IMR-90 (cell line): ENCODE measurements at regions not wholly inside any gene's neighbourhood (a gene's known extent, or its start where the extent isn't known, plus 50 kb on each side); places are given as distances from the start of the nearest gene placed in this dataset.

Experiments used
- ATAC-seq: fragments of 200-7000 bp; cut with Tn5 transposase; 2 replicates; pipeline ENCODE4 v1.9.1; 2020; ENCODE audit warnings: low read depth, mild to moderate bottlenecking, moderate library complexity
- BruUV-seq: library from RNA; stranded (reverse); fragments of 400-500 nt; replicated peaks from 2 replicates; lab custom pipeline; 2021; lab: Mats Ljungman, UMichigan
- CTCF ChIA-PET: fragments of 300-600 bp; formaldehyde crosslinking; extraction: SDS; loops from one replicate; lab custom pipeline; 2021; ENCODE audit warnings: antibody characterized with exemption; lab: Yijun Ruan, JAX
- POLR2A ChIA-PET: fragments of 300-600 bp; sonication (Branson Sonifier 250); formaldehyde crosslinking; loops from one replicate; lab custom pipeline; 2022; ENCODE audit warnings: antibody characterized with exemption; ENCODE audit not compliant: unreplicated experiment; lab: Charles Lee
- DNase-seq: peaks from one replicate; pipeline ENCODE4 v3.0.0; 2013
- H2AFZ ChIP-seq: replicated peaks from 2 replicates; pipeline ENCODE3; 2013; ENCODE audit warnings: low read length, mild to moderate bottlenecking; ENCODE audit not compliant: poor library complexity
- H2AK5ac ChIP-seq: 2 replicates; pipeline ENCODE4 v1.6.1; 2013; ENCODE audit warnings: low read depth, low read length, inconsistent platforms
- H2AK9ac ChIP-seq: replicated peaks from 2 replicates; pipeline ENCODE3; 2013; ENCODE audit warnings: mild to moderate bottlenecking, low read depth, low read length, moderate library complexity; ENCODE audit not compliant: poor library complexity
- H2BK120ac ChIP-seq: 2 replicates; pipeline ENCODE4 v1.6.1; 2013; ENCODE audit warnings: low read depth, low read length, inconsistent platforms
- H2BK15ac ChIP-seq: 3 replicates; pipeline ENCODE4 v1.6.1; 2013; ENCODE audit warnings: low read depth, low read length, inconsistent platforms
- H2BK20ac ChIP-seq: 2 replicates; pipeline ENCODE4 v1.6.1; 2013; ENCODE audit warnings: low read depth, mild to moderate bottlenecking, inconsistent platforms, low read length, moderate library complexity
- H2BK5ac ChIP-seq: 2 replicates; pipeline ENCODE4 v1.6.1; 2013; ENCODE audit warnings: mild to moderate bottlenecking, low read depth, low read length, inconsistent platforms; ENCODE audit not compliant: poor library complexity, severe bottlenecking
- H3K14ac ChIP-seq: replicated peaks from 2 replicates; pipeline ENCODE4 v1.6.1; 2013; ENCODE audit warnings: low read depth, low read length, inconsistent platforms
- H3K18ac ChIP-seq: 2 replicates; pipeline ENCODE4 v1.6.1; 2013; ENCODE audit warnings: low read depth, low read length, control low read depth
- H3K23ac ChIP-seq: 2 replicates; pipeline ENCODE4 v1.6.1; 2013; ENCODE audit warnings: low read depth, low read length, inconsistent platforms
- H3K27ac ChIP-seq: 2 replicates; pipeline ENCODE4 v1.5.1; 2013; ENCODE audit warnings: mild to moderate bottlenecking, control low read depth, low read length; ENCODE audit not compliant: insufficient read depth
- H3K27me3 ChIP-seq: 2 replicates; pipeline ENCODE4 v1.6.1; 2013; ENCODE audit warnings: low read length; ENCODE audit not compliant: control insufficient read depth, insufficient read depth
- H3K36me3 ChIP-seq: 2 replicates; pipeline ENCODE4 v1.6.1; 2013; ENCODE audit warnings: low read length, mixed read lengths; ENCODE audit not compliant: control insufficient read depth, insufficient read depth
- H3K4ac ChIP-seq: 2 replicates; pipeline ENCODE4 v1.6.1; 2013; ENCODE audit warnings: low read depth, low read length, inconsistent platforms
- H3K4me1 ChIP-seq: 2 replicates; pipeline ENCODE4 v1.6.1; 2013; ENCODE audit warnings: low read length, mixed read lengths; ENCODE audit not compliant: control insufficient read depth, insufficient read depth
- H3K4me2 ChIP-seq: 2 replicates; pipeline ENCODE4 v1.6.1; 2013; ENCODE audit warnings: low read depth, mild to moderate bottlenecking, control low read depth, low read length, moderate library complexity
- H3K4me3 ChIP-seq: 2 replicates; pipeline ENCODE4 v1.5.1; 2013; ENCODE audit warnings: low read depth, mild to moderate bottlenecking, control low read depth, low read length, moderate library complexity; ENCODE audit not compliant: insufficient read depth
- H3K56ac ChIP-seq: 2 replicates; pipeline ENCODE4 v1.6.1; 2013; ENCODE audit warnings: low read length, inconsistent platforms; ENCODE audit not compliant: insufficient read depth; ENCODE audit errors: extremely low read depth
- H3K79me1 ChIP-seq, 2 experiments: 2 replicates each; pipeline ENCODE4 v1.6.1; 2013; ENCODE audit warnings: low read length in 2 of 2, inconsistent platforms in 1 of 2, low read depth in 1 of 2
- H3K9ac ChIP-seq: 2 replicates; pipeline ENCODE4 v1.6.1; 2013; ENCODE audit warnings: low read depth, low read length, control low read depth
- H3K9me1 ChIP-seq: 2 replicates; pipeline ENCODE4 v1.6.1; 2013; ENCODE audit warnings: low read length, inconsistent platforms; ENCODE audit not compliant: insufficient read depth
- H3K9me3 ChIP-seq: 2 replicates; pipeline ENCODE4 v1.6.1; 2013; ENCODE audit warnings: low read length; ENCODE audit not compliant: control insufficient read depth, insufficient read depth
- H4K20me1 ChIP-seq: 2 replicates; pipeline ENCODE4 v1.6.1; 2013; ENCODE audit warnings: low read length, inconsistent platforms; ENCODE audit not compliant: insufficient read depth
- H4K5ac ChIP-seq: 2 replicates; pipeline ENCODE4 v1.6.1; 2013; ENCODE audit warnings: mild to moderate bottlenecking, low read depth, low read length, control low read depth
- H4K8ac ChIP-seq, 2 experiments: 2 replicates each; pipeline ENCODE4 v1.6.1; 2013; ENCODE audit warnings: low read depth in 2 of 2, low read length in 2 of 2, control low read depth in 1 of 2, inconsistent platforms in 1 of 2
- H4K91ac ChIP-seq: 2 replicates; pipeline ENCODE4 v1.6.1; 2013; ENCODE audit warnings: low read depth, low read length, inconsistent platforms; ENCODE audit not compliant: insufficient read depth
- BHLHE40 ChIP-seq: fragments of 150-350 bp; IDR thresholded peaks from 2 replicates; pipeline ENCODE4 v1.6.1; 2016; ENCODE audit warnings: mild to moderate bottlenecking, low read depth, low read length
- CEBPB ChIP-seq: IDR thresholded peaks from 2 replicates; pipeline ENCODE4 v1.6.1; 2012; ENCODE audit warnings: low read depth, low read length, improper control_type of control experiment
- CTCF ChIP-seq: conservative IDR thresholded peaks from 2 replicates; pipeline ENCODE4 v1.5.1; 2012; ENCODE audit warnings: mild to moderate bottlenecking, low read depth, low read length, improper control_type of control experiment
- ELK1 ChIP-seq: fragments of 150-350 bp; IDR thresholded peaks from 2 replicates; pipeline ENCODE4 v1.6.1; 2016; ENCODE audit warnings: low read depth, mild to moderate bottlenecking, low read length, moderate library complexity, borderline replicate concordance
- FOS ChIP-seq: fragments of 150-350 bp; IDR thresholded peaks from 2 replicates; pipeline ENCODE4 v1.6.1; 2016; ENCODE audit warnings: low read depth, low read length
- MAFK ChIP-seq: IDR thresholded peaks from 2 replicates; pipeline ENCODE4 v1.6.1; 2012; ENCODE audit warnings: low read depth, low read length, improper control_type of control experiment
- MXI1 ChIP-seq: IDR thresholded peaks from 2 replicates; pipeline ENCODE4 v1.6.1; 2012; ENCODE audit warnings: low read depth, mild to moderate bottlenecking, low read length, moderate library complexity, borderline replicate concordance
- POLR2A ChIP-seq: IDR thresholded peaks from 2 replicates; pipeline ENCODE4 v1.6.1; 2012; ENCODE audit warnings: mild to moderate bottlenecking, low read depth, low read length
- RAD21 ChIP-seq: IDR thresholded peaks from 2 replicates; pipeline ENCODE4 v1.6.1; 2012; ENCODE audit warnings: low read length, improper control_type of control experiment
- RFX5 ChIP-seq: IDR thresholded peaks from 2 replicates; pipeline ENCODE4 v1.8.0; 2012; ENCODE audit warnings: low read depth, mild to moderate bottlenecking, low read length, moderate library complexity
- SMC3 ChIP-seq: fragments of 150-350 bp; IDR thresholded peaks from 2 replicates; pipeline ENCODE4 v1.6.1; 2016; ENCODE audit warnings: low read depth, mild to moderate bottlenecking, antibody characterized with exemption, low read length, moderate library complexity
- WGBS, 2 experiments: methylation state at CpG; one replicate each; pipeline versions ENCODE4 v1.1.5 to v1.1.7; 2013; ENCODE audit warnings: missing lambda C conversion rate in 2 of 2; ENCODE audit not compliant: insufficient read length in 1 of 2; ENCODE audit errors: extremely low coverage in 2 of 2; 5-methylcytosine and 5-hydroxymethylcytosine counted together
- dilution Hi-C: fragments of 300-500 bp; cut with HindIII; formaldehyde crosslinking; loops from one replicate; pipeline ENCODE4 v1.14.3; 2018; ENCODE audit warnings: low sequenced_read_pairs; ENCODE audit not compliant: unreplicated experiment
- in situ Hi-C: fragments of 300-500 bp; cut with MboI; formaldehyde crosslinking; loops from 3 replicates; pipeline ENCODE4 v1.14.3; 2019; ENCODE audit warnings: low sequenced_read_pairs, inconsistent platforms, mixed read lengths
- intact Hi-C: fragments of 100-400 bp; cut with micrococcal nuclease; formaldehyde crosslinking; loops from 2 replicates; pipeline ENCODE4 v1.10.0; 2022

- Histone ChIP-seq H3K36me3 (no peaks in the 10 kb centered on the region), H2AK5ac (no peak overlapping the region), H2BK120ac (no peak overlapping the region; the same call in 1 of the 2 replicates), H3K9me3 (no peaks in the 10 kb centered on the region), H3K4me1 (peaks cover 9% of the 10 kb centered on the region), H2BK20ac (no peak overlapping the region; the same call in 1 of the 2 replicates), H3K4ac (no peak overlapping the region), H3K9me1 (peaks cover 6% of the 10 kb centered on the region), H4K91ac (no peak overlapping the region), H2BK15ac (no peak overlapping the region), H3K56ac (no peak overlapping the region), H3K4me2 (no peak overlapping the region), H4K20me1 (no peaks in the 10 kb centered on the region), H3K9ac (no peak overlapping the region), H2BK5ac (no peak overlapping the region), H2AFZ (no peak overlapping the region), H3K27ac (no peak overlapping the region), H3K4me3 (no peak overlapping the region), H4K8ac (no peak overlapping the region), H3K14ac (no peak overlapping the region), H3K79me1 (no peaks in the 10 kb centered on the region), H3K27me3 (peaks cover 3% of the 10 kb centered on the region), H3K18ac (no peak overlapping the region), H2AK9ac (no peak overlapping the region), H3K23ac (no peak overlapping the region), H4K5ac (no peak overlapping the region)
- no TSS peak for BruUV-seq
- dilution Hi-C loops: loop anchor here (25.0 kb wide), 2 partner anchors 363 to 538 kb away; partner anchors contain the start of gene SIM1
- TF ChIP-seq RAD21 (peak; percentile 53), RFX5 (no peak), BHLHE40 (no peak), POLR2A (no peak), MAFK (no peak), ELK1 (no peak), CTCF (peak; percentile 70), CEBPB (no peak), FOS (no peak), SMC3 (peak; percentile 72), MXI1 (no peak)
- intact Hi-C loops: loop anchor here (1.0 to 10.0 kb wide), 3 partner anchors 97 to 1295 kb away; partner anchors contain the start of gene GRIK2
- no CpG with 5 or more reads among the region's 4 CpGs for WGBS, 2 experiments
- ATAC-seq (0 out of 2 replicates have a peak, but pooled peaks have one; percentile 43), DNase-seq (peak; percentile 41)
- in situ Hi-C loops: loop anchor here (5.0 kb wide), 1 partner anchor 232 kb away; no protein-coding TSS in a partner anchor
- CTCF ChIA-PET: interaction anchor here (0.7 to 6.6 kb wide), 6 partner anchors 12 to 238 kb away, joined by 3 to 51 read pairs (median 4); no protein-coding TSS in a partner anchor
- POLR2A ChIA-PET: no interaction called here
Measured at GRCh38 chr6:100099189-100100074, 105.4 kb upstream of the MCHR2 start.
